ENCODE measurements at regions not wholly inside any gene's neighbourhood (a gene's known extent, or its start where the extent isn't known, plus 50 kb on each side); places are given as distances from the start of the nearest gene placed in this dataset.

- no peaks in the 10 kb centered on the region for H3K9me1 ChIP-seq (ENCODE audit: control insufficient read depth, extremely low read depth, insufficient read depth, low read length)
- H3K4me1 ChIP-seq (ENCODE audit: control insufficient read depth, extremely low read depth, insufficient read depth, low read length), result no peaks in the 10 kb centered on the region
- H3K27ac ChIP-seq (ENCODE audit: control insufficient read depth, insufficient read depth, low read length), result no peak overlapping the region
- dilution Hi-C loops (cut with MboI; ENCODE audit: extremely low pct_ligation_motif_present, low sequenced_read_pairs), result no loop called here
- H3K4me2 ChIP-seq (ENCODE audit: control insufficient read depth, extremely low read depth, insufficient read depth, low read depth, low read length), result no peak overlapping the region
- no peaks in the 10 kb centered on the region for H3K27me3 ChIP-seq (ENCODE audit: control insufficient read depth, extremely low read depth, insufficient read depth, low read length)
- H2AFZ ChIP-seq (ENCODE audit: control insufficient read depth, low read length), result no peak overlapping the region
- H3K9ac ChIP-seq (ENCODE audit: control insufficient read depth, extremely low read depth, insufficient read depth, low read length), result no peak overlapping the region
- DNase-seq (ENCODE audit: low read depth, low spot score), result no peak
- no peak for FAIRE-seq
- H3K9me3 ChIP-seq (ENCODE audit: control insufficient read depth, low read depth, low read length), result no peaks in the 10 kb centered on the region
- no peaks in the 10 kb centered on the region for H3K36me3 ChIP-seq (ENCODE audit: control insufficient read depth in 2 of 2, extremely low read depth in 1 of 2, insufficient read depth in 2 of 2, low read length in 2 of 2)
- TF ChIP-seq EZH2 (IDR thresholded peaks at IDR 0.05; ENCODE audit: low read length) (no peak), CTCF (optimal IDR thresholded peaks at IDR 0.05 in 1 of 3, IDR thresholded peaks at IDR 0.05 in 1 of 3, conservative IDR thresholded peaks at IDR 0.05 in 1 of 3; ENCODE audit: extremely low read depth in 1 of 3, insufficient read depth in 2 of 3, low read length in 3 of 3) (no peak)
- no peaks in the 10 kb centered on the region for H3K79me2 ChIP-seq (ENCODE audit: control insufficient read depth, insufficient read depth, low read length)
- no peaks in the 10 kb centered on the region for H4K20me1 ChIP-seq (ENCODE audit: control insufficient read depth, extremely low read depth, insufficient read depth, low read length)
- no peak overlapping the region for H3K4me3 ChIP-seq (ENCODE audit: control insufficient read depth in 2 of 3, extremely low read depth in 1 of 3, insufficient read depth in 2 of 3, low read depth in 1 of 3, low read length in 3 of 3)
Observed at GRCh38 chr14:34119107-34119858, 168.4 kb upstream of the EGLN3 start.

DNA sequence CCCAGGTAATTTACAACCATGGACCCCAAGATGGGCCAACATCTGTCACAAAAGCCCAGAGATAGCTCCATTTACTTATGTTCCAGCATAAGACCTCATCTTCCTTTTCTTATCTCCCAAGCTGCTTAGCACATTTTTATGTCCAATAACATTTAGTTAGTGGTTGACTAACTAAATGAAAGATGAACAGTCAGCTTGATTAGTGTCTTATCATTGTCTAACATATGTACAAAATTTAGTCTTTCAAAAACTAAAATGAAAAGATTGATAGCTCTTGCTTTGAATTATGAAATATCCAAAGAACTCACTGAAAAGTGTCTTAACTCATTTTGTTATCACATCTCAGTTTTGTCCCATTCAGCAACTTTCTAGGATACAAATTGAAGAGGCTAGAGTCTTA lies 163.1 kb upstream of the EGLN3 start:
- no peak for TF ChIP-seq CTCF (optimal IDR thresholded peaks at IDR 0.05 in 1 of 3, IDR thresholded peaks at IDR 0.05 in 1 of 3, conservative IDR thresholded peaks at IDR 0.05 in 1 of 3; ENCODE audit: extremely low read depth in 1 of 3, insufficient read depth in 2 of 3, low read length in 3 of 3)
- TF ChIP-seq EZH2 (IDR thresholded peaks at IDR 0.05; ENCODE audit: low read length), result no peak
- Histone ChIP-seq H3K9me3 (ENCODE audit: control insufficient read depth, low read depth, low read length) (no peaks in the 10 kb centered on the region), H3K4me1 (ENCODE audit: control insufficient read depth, extremely low read depth, insufficient read depth, low read length) (peaks cover 27% of the 10 kb centered on the region), H4K20me1 (ENCODE audit: control insufficient read depth, extremely low read depth, insufficient read depth, low read length) (no peaks in the 10 kb centered on the region), H3K27ac (ENCODE audit: control insufficient read depth, insufficient read depth, low read length) (no peak overlapping the region), H3K79me2 (ENCODE audit: control insufficient read depth, insufficient read depth, low read length) (no peaks in the 10 kb centered on the region), H3K4me2 (ENCODE audit: control insufficient read depth, extremely low read depth, insufficient read depth, low read depth, low read length) (no peak overlapping the region), H2AFZ (ENCODE audit: control insufficient read depth, low read length) (peak overlapping the region; percentile 2), H3K27me3 (ENCODE audit: control insufficient read depth, extremely low read depth, insufficient read depth, low read length) (no peaks in the 10 kb centered on the region), H3K9ac (ENCODE audit: control insufficient read depth, extremely low read depth, insufficient read depth, low read length) (no peak overlapping the region), H3K4me3 (ENCODE audit: control insufficient read depth in 2 of 3, extremely low read depth in 1 of 3, insufficient read depth in 2 of 3, low read depth in 1 of 3, low read length in 3 of 3) (no peak overlapping the region), H3K9me1 (ENCODE audit: control insufficient read depth, extremely low read depth, insufficient read depth, low read length) (peaks cover 2% of the 10 kb centered on the region), H3K36me3 (ENCODE audit: control insufficient read depth in 2 of 2, extremely low read depth in 1 of 2, insufficient read depth in 2 of 2, low read length in 2 of 2) (no peaks in the 10 kb centered on the region)
- FAIRE-seq, result peak; percentile 36
- dilution Hi-C loops (cut with MboI; ENCODE audit: extremely low pct_ligation_motif_present, low sequenced_read_pairs), result no loop called here
- no peak for DNase-seq (ENCODE audit: low read depth, low spot score)

Data from keratinocyte (primary cell).